ENCODE measurements at regions not wholly inside any gene's neighbourhood (a gene's known extent, or its start where the extent isn't known, plus 50 kb on each side); places are given as distances from the start of the nearest gene placed in this dataset.

GRCh38 chr3:28028554-28028953 lies 212.9 kb upstream of the CMC1 start:
- TF ChIP-seq CTCF (IDR thresholded peaks at IDR 0.05; ENCODE audit: borderline replicate concordance, extremely low read depth, insufficient read depth) = no peak
- Histone ChIP-seq H3K27ac (ENCODE audit: low read depth in 2 of 2, low read length in 2 of 2) (no peak overlapping the region), H3K9me3 (ENCODE audit: control insufficient read depth in 2 of 3, insufficient read depth in 1 of 3, low read length in 3 of 3) (peaks cover 0 to 6% (median 0%) of the 10 kb centered on the region in 3 donors), H3K27me3 (ENCODE audit: control insufficient read depth, insufficient read depth, low read length) (no peaks in the 10 kb centered on the region), H3K4me1 (ENCODE audit: control insufficient read depth in 2 of 3, insufficient read depth in 2 of 3, low read depth in 1 of 3, low read length in 3 of 3) (no peaks in the 10 kb centered on the region), H3K36me3 (ENCODE audit: control insufficient read depth in 2 of 3, insufficient read depth in 3 of 3, low read length in 3 of 3) (no peaks in the 10 kb centered on the region), H3K4me3 (ENCODE audit: low read length in 3 of 3) (no peak overlapping the region), H3K9ac (ENCODE audit: low read length in 3 of 3) (no peak overlapping the region)
- DNase-seq = no peak
- intact Hi-C loops (cut with DNase I) = no loop called here
- no peak for FAIRE-seq

DNA sequence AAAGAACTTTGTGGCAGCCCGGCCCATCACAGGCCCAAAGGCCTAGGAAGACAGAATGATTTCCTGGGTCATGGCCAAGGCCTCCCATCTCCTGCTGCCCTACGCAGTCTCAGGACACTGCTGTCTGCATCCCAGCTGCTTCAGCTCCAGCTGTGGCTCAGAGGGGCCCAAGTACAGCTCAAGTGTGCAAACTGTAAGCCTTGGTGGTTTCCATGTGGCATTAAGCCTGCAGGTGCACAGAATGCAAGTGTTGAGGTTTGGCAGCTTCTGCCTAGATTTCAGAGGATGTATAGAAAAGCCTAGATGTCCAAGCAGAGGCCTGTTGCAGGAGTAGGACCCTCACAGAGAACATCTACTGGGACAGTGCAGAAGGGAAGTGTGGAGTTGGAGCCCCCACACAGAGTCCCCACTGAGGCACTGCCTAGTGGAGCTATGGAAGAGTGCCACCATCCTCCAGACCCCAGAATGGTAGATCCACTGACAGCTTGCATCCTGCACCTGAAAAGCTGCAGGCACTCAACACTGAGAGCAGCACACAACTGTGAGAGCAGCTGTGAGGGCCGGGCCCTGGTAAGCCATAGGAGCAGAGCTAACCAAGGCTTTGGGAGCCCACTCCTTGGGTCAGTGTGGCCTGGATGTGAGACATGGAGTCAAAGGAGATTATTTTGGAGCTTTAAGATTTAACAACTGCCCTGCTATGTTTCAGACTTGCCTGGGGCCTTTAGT lies 208.2 kb upstream of the CMC1 start:
- no peaks in the 10 kb centered on the region for H3K27me3 ChIP-seq (ENCODE audit: control insufficient read depth, insufficient read depth, low read length)
- FAIRE-seq = no peak

DNA sequence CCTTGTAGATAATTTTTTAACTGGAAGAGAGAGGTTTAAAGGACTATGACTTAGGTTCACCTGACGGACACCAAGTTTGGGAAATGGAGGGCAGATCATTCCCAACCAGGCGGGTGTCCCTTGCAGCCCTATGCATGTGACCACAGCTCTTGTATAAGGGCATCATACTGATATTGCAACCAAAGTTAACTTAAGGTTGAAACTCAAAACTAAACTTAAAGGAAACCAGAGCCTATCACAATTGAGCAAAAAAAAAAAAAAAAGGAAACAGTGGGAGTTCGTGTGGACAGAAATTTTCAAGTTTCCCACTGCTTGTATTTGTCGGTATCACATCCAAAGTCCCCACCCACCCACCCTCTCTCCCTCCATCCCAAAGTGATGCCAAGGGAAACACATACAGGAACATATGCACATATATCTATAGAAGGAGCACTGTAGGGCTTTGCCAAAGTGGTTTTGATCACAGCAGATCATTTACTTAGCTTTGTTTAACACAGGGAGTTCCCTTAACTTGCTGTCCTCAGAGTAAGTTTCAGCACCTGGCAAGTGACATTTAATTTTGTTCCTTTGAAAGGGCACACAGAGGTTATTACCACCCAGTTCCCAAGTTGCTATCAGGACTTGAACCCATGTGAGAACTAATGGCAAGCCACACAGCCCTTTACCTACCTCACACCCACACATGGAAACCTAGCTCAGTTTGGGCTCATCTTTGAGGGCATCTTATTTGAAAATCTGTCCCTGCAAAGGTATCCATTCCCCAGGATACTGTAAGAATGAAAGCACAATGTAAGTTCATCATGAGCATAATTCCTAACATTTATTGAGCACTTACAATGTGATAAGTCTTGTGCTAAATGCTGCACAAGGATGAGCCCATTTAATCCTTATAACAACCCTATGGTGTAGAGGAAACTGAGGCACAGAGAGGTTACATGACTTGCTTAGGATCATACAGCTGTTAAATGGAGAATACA lies 204.5 kb upstream of the CMC1 start:
- no peak overlapping the region for H3K4me3 ChIP-seq (ENCODE audit: low read length in 3 of 3)
- no peak overlapping the region for H3K9ac ChIP-seq (ENCODE audit: low read length in 3 of 3)
- DNase-seq (no peak), FAIRE-seq (no peak)
- no peaks in the 10 kb centered on the region for H3K4me1 ChIP-seq (ENCODE audit: control insufficient read depth in 2 of 3, insufficient read depth in 2 of 3, low read depth in 1 of 3, low read length in 3 of 3)
- intact Hi-C loops (cut with DNase I) = no loop called here
- TF ChIP-seq CTCF (IDR thresholded peaks at IDR 0.05; ENCODE audit: borderline replicate concordance, extremely low read depth, insufficient read depth) = no peak
- H3K36me3 ChIP-seq (ENCODE audit: control insufficient read depth in 2 of 3, insufficient read depth in 3 of 3, low read length in 3 of 3) = no peaks in the 10 kb centered on the region
- no peaks in the 10 kb centered on the region for H3K27me3 ChIP-seq (ENCODE audit: control insufficient read depth, insufficient read depth, low read length)
- no peak overlapping the region for H3K27ac ChIP-seq (ENCODE audit: low read depth in 2 of 2, low read length in 2 of 2)
- H3K9me3 ChIP-seq (ENCODE audit: control insufficient read depth in 2 of 3, insufficient read depth in 1 of 3, low read length in 3 of 3) = peaks cover 0 to 1% (median 0%) of the 10 kb centered on the region in 3 donors

More for the DNA sequence above, 208.2 kb upstream of the CMC1 start:
- H3K4me1 ChIP-seq (ENCODE audit: control insufficient read depth in 2 of 3, insufficient read depth in 2 of 3, low read depth in 1 of 3, low read length in 3 of 3) = no peaks in the 10 kb centered on the region
- H3K27ac ChIP-seq (ENCODE audit: low read depth in 2 of 2, low read length in 2 of 2) = no peak overlapping the region
- H3K9ac ChIP-seq (ENCODE audit: low read length in 3 of 3) = no peak overlapping the region
- intact Hi-C loops (cut with DNase I) = no loop called here
- H3K36me3 ChIP-seq (ENCODE audit: control insufficient read depth in 2 of 3, insufficient read depth in 3 of 3, low read length in 3 of 3) = no peaks in the 10 kb centered on the region
- TF ChIP-seq CTCF (IDR thresholded peaks at IDR 0.05; ENCODE audit: borderline replicate concordance, extremely low read depth, insufficient read depth) = no peak
- peaks cover 0 to 3% (median 0%) of the 10 kb centered on the region in 3 donors for H3K9me3 ChIP-seq (ENCODE audit: control insufficient read depth in 2 of 3, insufficient read depth in 1 of 3, low read length in 3 of 3)
- H3K4me3 ChIP-seq (ENCODE audit: low read length in 3 of 3) = no peak overlapping the region
- DNase-seq = no peak
